SW 1271 (cell line): ENCODE measurements at regions not wholly inside any gene's neighbourhood (a gene's known extent, or its start where the extent isn't known, plus 50 kb on each side); places are given as distances from the start of the nearest gene placed in this dataset.
"Not testable (repeated sequence)": the region's sequence is repeated elsewhere in the genome, so short reads cannot be mapped to it uniquely, and the experiment has no call there.

Experiments
- DNase-seq, 2 experiments: peaks; one replicate each; lab custom pipeline; 2025; lab: John Stamatoyannopoulos, UW

- no peak for DNase-seq
Measured at GRCh38 chr13:50387051-50387581, 371.9 kb downstream of the KCNRG start.

- no peak for DNase-seq
Measured at GRCh38 chr13:50388481-50388880, 373.2 kb downstream of the KCNRG start.

GRCh38 chr13:50389726-50390125 is 374.5 kb downstream of the KCNRG start:
- DNase-seq = no peak

DNA sequence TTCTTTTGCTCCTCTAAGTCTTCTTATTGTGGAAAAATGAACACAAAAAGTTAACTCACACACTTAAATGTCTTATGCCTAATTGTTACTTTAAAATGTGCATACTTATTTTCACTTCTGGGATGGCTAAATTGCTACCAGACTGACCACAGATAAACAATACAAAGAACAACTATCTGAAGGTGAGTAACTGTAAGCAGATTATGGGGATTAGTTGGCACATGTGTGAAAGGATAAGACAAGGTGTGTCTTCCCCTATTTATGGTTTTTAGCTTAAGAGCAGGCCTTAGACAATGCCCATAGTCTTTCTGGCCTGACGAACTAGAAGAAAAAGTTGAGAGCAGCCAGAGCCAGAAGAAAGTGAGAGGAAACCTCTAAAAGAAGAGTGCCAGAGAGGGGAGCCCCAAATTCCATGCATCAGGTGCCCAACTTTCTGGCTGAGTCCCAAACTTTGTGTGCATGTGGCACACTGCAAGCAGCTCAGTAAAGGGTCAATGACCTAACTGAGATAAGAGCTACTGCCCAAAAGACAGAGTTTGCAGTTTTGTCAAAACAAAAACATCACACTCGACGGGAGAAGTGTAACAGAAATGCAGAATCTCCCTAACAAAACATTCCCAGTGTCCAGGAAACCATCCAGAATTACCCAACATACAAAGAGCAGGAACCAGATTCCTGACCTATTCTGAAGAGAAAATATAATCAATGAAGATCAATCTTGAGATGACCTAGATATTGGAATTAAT is 375.4 kb downstream of the KCNRG start:
- no peak for DNase-seq

GRCh38 chr13:50392977-50393376 is 377.7 kb downstream of the KCNRG start:
- DNase-seq = no peak

DNA sequence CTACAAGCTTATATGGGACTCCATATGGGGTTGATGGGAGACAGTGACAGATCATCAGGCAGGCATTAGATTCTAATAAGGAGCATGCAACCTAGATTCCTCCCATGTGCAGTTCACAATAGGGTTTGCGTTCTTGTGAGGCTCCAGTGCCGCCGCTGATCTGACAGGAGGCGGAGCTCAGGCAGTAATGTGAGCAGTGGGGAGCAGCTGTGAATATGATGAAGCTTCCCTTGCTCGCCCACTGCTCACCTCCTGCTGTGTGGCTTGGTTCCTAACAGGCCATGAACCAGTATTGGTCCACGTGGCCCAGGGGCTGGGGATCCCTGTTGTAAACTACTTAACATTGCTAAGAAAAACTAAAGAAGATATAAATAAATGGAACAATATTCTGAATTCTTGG is 378.4 kb downstream of the KCNRG start:
- DNase-seq = no peak

DNA sequence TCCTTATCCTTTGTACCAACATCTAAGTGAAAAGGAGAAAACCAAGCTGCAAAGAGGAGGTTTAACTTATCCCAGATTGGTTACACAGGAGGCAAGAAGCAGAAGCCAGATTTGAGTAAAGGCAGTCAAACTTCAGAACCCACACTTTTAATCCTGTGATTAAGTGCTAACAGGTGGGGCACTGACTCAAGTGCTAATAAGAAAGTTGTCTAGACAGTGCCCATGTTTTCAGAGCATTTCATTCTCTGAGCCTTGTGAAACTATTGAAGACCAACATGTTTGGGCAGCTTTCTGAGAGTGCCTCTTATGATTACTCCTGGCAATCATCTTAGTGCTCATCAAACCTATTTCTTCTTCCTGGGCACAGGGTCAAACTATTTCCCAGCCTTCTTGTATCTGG is 380.8 kb downstream of the KCNRG start:
- no peak for DNase-seq

DNA sequence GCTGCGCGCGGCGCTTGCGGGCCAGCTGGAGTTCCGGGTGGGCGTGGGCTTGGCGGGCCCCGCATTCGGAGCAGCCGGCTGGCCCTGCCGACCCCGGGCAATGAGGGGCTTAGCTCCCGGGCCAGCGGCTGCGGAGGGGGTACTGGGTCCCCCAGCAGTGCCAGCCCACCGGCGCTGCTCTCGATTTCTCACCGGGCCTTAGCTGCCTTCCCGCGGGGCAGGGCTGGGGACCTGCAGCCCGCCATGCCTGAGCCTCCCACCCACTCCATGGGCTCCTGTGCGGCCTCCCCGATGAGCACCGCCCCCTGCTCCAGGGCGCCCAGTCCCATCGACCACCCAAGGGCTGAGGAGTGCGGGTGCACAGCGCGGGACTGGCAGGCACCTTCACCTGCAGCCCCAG is 381.4 kb downstream of the KCNRG start:
- DNase-seq = not testable (repeated sequence)

DNA sequence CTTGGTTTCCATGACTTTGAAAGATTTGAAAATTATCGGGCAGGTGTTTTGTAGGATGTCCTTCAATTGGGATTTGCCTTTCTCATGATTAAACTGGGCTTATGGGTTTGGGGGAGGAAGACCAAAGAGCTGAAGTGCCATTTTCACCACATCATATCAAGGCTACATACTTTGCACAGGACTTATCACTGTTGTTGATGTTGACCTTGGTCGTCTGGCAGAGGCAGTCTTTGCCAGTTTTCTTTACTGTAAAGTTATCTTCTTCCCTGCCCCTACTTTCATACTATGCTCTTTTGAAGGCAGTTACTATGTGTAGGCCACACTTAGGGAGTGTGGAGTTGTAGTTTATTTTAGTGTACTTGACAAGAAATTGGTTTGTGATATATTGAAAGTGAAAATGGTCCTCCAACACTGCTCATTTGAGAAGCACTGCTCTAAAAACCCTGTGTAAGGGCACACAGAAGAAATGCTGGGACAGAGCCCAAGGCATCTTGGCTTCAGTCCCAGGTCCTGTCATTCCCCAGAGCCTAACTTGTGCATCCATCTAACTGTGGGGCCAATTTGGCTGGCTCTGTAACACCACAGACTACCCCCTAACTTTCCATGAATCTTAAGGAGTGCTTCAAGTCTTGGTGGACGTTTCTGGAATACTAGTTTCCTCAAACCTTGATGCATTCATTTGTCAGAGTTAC is 384.9 kb downstream of the KCNRG start:
- DNase-seq = no peak

DNA sequence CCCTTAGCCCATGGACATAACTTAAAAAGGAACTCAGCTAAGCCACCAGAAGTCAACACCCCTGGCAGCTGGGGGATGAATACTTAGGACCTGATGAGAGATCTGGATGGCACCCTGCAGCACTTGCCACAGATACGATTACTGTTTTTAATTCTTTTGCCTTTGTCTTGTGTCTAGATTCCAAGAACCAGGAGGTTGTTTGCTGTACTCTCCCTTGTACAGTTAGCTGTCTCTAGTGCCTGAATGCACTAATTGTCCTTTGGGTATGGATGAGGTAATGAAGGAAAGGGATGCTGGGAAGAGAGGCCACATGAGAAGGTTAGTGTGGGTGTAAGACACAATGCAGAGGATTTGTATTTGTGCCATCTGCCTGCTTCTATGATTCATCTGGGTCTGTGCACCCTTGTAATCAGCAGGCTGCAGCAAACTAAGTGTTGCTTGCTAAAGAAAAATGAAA is 385.8 kb downstream of the KCNRG start:
- DNase-seq = no peak

- no peak for DNase-seq
Measured at GRCh38 chr13:50401721-50402465, 386.6 kb downstream of the KCNRG start.

GRCh38 chr13:50403311-50403710 is 388.1 kb downstream of the KCNRG start:
- no peak for DNase-seq

GRCh38 chr13:50404116-50404515 is 388.9 kb downstream of the KCNRG start:
- no peak for DNase-seq

DNA sequence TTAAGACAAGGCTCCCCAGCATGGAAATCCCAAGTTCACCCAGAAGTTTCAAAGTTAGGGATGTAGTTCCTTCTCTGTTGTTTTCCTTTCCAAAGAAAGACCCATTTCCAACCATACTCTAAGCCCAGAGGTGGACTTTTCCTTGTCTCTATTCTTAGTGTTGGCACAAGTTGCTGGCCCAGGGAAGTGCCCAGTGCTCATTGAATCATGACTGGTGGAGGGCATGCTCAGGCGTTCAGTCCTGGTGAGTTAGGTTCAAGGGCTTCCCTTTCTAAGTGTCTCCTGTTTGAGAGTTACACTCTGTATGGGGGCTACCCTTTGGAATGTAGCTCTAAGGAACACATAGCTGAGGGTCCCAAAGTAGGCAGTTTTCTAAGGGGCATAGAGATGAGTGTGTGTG is 389.5 kb downstream of the KCNRG start:
- DNase-seq = no peak

GRCh38 chr13:50406831-50407230 is 391.6 kb downstream of the KCNRG start:
- no peak for DNase-seq

- no peak for DNase-seq
Measured at GRCh38 chr13:50408068-50408467, 392.8 kb downstream of the KCNRG start.

GRCh38 chr13:50409220-50409619 is 394.0 kb downstream of the KCNRG start:
- no peak for DNase-seq

- peak; percentile 21 to 66 for DNase-seq
Measured at GRCh38 chr13:50410921-50411746, 395.9 kb downstream of the KCNRG start.

- no peak for DNase-seq
Measured at GRCh38 chr13:50412046-50412617, 396.9 kb downstream of the KCNRG start.

DNA sequence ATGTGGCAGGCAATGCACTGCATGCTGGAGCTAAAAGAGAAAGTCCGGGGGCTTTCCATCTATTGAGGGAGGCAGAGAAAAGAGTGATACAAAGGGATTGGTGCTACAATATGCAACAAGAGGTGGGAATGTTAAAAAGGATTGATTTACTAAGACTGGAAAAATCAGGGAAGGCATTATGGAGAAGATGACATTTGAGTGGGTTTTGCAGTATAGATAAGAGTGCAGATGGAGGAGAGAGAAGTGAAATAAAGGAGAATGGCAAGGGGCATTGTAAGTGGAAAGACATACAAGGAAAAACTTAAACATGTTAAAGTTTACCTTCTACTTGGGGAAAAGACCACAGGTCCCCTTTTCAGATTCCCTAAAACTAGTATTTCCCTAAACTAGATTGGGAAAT is 399.4 kb downstream of the KCNRG start:
- no peak for DNase-seq

DNA sequence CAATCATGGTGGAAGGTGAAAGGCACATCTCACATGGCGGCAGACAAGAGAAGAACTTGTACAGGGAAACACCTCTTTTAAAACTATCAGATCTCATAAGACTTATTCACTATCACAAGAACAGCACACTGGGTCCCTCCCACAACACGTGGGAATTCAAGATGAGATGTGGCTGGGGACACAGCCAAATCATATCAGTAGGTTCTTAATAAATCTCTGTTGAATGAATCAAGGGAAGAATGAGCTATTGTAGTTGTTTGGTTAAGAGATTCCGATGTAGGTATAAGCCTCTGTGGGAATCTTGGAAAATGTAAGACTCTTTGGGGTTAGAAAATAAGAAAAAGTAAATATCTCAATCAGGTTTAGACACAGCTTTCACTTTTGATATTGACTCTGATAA is 400.2 kb downstream of the KCNRG start:
- no peak for DNase-seq
